ENCODE measurements at regions not wholly inside any gene's neighbourhood (a gene's known extent, or its start where the extent isn't known, plus 50 kb on each side); places are given as distances from the start of the nearest gene placed in this dataset.

DNA sequence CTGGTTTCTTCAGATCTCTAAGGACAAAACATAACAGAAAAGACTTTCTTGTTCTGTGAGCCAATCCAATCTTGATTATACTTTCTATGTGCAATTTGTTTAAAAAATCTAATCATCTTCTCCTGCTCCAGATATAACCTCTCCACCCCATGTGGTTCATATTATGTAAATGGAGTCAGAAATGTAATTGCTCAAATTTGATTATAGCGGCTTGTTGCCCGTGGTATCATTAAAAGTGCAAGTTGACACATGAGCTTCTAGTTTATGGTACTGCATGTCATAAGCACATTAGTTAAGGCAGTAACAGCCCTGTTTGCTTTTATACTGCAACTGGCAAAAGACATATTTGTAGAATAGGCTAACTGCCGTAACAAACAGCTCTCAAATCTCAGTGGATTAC lies 715.1 kb upstream of the CDH7 start:
- TF ChIP-seq, protein P1, sequence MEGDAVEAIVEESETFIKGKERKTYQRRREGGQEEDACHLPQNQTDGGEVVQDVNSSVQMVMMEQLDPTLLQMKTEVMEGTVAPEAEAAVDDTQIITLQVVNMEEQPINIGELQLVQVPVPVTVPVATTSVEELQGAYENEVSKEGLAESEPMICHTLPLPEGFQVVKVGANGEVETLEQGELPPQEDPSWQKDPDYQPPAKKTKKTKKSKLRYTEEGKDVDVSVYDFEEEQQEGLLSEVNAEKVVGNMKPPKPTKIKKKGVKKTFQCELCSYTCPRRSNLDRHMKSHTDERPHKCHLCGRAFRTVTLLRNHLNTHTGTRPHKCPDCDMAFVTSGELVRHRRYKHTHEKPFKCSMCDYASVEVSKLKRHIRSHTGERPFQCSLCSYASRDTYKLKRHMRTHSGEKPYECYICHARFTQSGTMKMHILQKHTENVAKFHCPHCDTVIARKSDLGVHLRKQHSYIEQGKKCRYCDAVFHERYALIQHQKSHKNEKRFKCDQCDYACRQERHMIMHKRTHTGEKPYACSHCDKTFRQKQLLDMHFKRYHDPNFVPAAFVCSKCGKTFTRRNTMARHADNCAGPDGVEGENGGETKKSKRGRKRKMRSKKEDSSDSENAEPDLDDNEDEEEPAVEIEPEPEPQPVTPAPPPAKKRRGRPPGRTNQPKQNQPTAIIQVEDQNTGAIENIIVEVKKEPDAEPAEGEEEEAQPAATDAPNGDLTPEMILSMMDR (IDR thresholded peaks at IDR 0.05; ENCODE audit: poor library complexity, severe bottlenecking): no peak
- TF ChIP-seq POLR2AphosphoS5 (IDR thresholded peaks at IDR 0.05) (no peak), EZH2 (IDR thresholded peaks at IDR 0.05; ENCODE audit: borderline replicate concordance, insufficient read depth, low read length, poor library complexity, severe bottlenecking) (no peak)
- TF ChIP-seq, protein P2, sequence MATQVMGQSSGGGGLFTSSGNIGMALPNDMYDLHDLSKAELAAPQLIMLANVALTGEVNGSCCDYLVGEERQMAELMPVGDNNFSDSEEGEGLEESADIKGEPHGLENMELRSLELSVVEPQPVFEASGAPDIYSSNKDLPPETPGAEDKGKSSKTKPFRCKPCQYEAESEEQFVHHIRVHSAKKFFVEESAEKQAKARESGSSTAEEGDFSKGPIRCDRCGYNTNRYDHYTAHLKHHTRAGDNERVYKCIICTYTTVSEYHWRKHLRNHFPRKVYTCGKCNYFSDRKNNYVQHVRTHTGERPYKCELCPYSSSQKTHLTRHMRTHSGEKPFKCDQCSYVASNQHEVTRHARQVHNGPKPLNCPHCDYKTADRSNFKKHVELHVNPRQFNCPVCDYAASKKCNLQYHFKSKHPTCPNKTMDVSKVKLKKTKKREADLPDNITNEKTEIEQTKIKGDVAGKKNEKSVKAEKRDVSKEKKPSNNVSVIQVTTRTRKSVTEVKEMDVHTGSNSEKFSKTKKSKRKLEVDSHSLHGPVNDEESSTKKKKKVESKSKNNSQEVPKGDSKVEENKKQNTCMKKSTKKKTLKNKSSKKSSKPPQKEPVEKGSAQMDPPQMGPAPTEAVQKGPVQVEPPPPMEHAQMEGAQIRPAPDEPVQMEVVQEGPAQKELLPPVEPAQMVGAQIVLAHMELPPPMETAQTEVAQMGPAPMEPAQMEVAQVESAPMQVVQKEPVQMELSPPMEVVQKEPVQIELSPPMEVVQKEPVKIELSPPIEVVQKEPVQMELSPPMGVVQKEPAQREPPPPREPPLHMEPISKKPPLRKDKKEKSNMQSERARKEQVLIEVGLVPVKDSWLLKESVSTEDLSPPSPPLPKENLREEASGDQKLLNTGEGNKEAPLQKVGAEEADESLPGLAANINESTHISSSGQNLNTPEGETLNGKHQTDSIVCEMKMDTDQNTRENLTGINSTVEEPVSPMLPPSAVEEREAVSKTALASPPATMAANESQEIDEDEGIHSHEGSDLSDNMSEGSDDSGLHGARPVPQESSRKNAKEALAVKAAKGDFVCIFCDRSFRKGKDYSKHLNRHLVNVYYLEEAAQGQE (IDR thresholded peaks at IDR 0.05; ENCODE audit: borderline replicate concordance): no peak

Measured in neural cell (in vitro differentiated cells).